H9 (cell line): ENCODE measurements at regions not wholly inside any gene's neighbourhood (a gene's known extent, or its start where the extent isn't known, plus 50 kb on each side); places are given as distances from the start of the nearest gene placed in this dataset.
A peak's percentile ranks its signal among the peaks of the same experiment; 100 is the strongest.

Experiments used
- DNase-seq: peaks from one replicate; pipeline ENCODE4 v3.0.0-alpha.2; 2017
- H2AFZ ChIP-seq: one replicate; pipeline ENCODE4 v1.6.1; 2013; ENCODE audit warnings: mild to moderate bottlenecking, low read length, control low read depth, moderate library complexity
- H2AK5ac ChIP-seq: 2 replicates; pipeline ENCODE4 v1.6.1; 2013; ENCODE audit warnings: low read length, control low read depth, mixed read lengths; ENCODE audit not compliant: insufficient read length
- H2BK120ac ChIP-seq: one replicate; pipeline ENCODE4 v1.6.1; 2013; ENCODE audit warnings: low read depth, mild to moderate bottlenecking, low read length, control low read depth, inconsistent platforms; ENCODE audit not compliant: poor library complexity, severe bottlenecking
- H2BK12ac ChIP-seq: 2 replicates; pipeline ENCODE4 v1.6.1; 2013; ENCODE audit warnings: low read length, control low read depth, mixed read lengths, low read depth; ENCODE audit not compliant: insufficient read length
- H2BK15ac ChIP-seq: 2 replicates; pipeline ENCODE4 v1.6.1; 2013; ENCODE audit warnings: low read depth, low read length, control low read depth
- H2BK20ac ChIP-seq: one replicate; pipeline ENCODE4 v1.6.1; 2013; ENCODE audit warnings: low read depth, mild to moderate bottlenecking, low read length, control low read depth, inconsistent platforms; ENCODE audit not compliant: poor library complexity, severe bottlenecking
- H2BK5ac ChIP-seq: 2 replicates; pipeline ENCODE4 v1.6.1; 2013; ENCODE audit warnings: low read length, control low read depth, mixed read lengths; ENCODE audit not compliant: insufficient read length
- H3K14ac ChIP-seq: 2 replicates; pipeline ENCODE4 v1.6.1; 2013; ENCODE audit warnings: low read length, control low read depth; ENCODE audit not compliant: insufficient read depth
- H3K18ac ChIP-seq: 2 replicates; pipeline ENCODE4 v1.6.1; 2013; ENCODE audit warnings: low read depth, mild to moderate bottlenecking, mixed read lengths, low read length, control low read depth; ENCODE audit not compliant: insufficient read length
- H3K23ac ChIP-seq: 2 replicates; pipeline ENCODE4 v1.6.1; 2013; ENCODE audit warnings: low read length, control low read depth, mixed read lengths, low read depth; ENCODE audit not compliant: insufficient read length
- H3K23me2 ChIP-seq: 2 replicates; pipeline ENCODE4 v1.6.1; 2013; ENCODE audit warnings: low read depth, mild to moderate bottlenecking, mixed read lengths, low read length, control low read depth; ENCODE audit not compliant: insufficient read length, poor library complexity, severe bottlenecking
- H3K27ac ChIP-seq: 2 replicates; pipeline ENCODE4 v1.5.1; 2013; ENCODE audit warnings: low read length, control low read depth, mixed read lengths, low read depth; ENCODE audit not compliant: insufficient read length
- H3K27me3 ChIP-seq: 2 replicates; pipeline ENCODE4 v1.6.1; 2013; ENCODE audit warnings: low read length, control low read depth, inconsistent platforms; ENCODE audit not compliant: insufficient read depth
- H3K4ac ChIP-seq: 2 replicates; pipeline ENCODE4 v1.6.1; 2013; ENCODE audit warnings: low read depth, mild to moderate bottlenecking, control low read depth, inconsistent platforms, low read length, moderate library complexity
- H3K4me1 ChIP-seq: 2 replicates; pipeline ENCODE4 v1.6.1; 2013; ENCODE audit warnings: low read length, control low read depth, inconsistent platforms; ENCODE audit not compliant: insufficient read depth
- H3K4me2 ChIP-seq: 2 replicates; pipeline ENCODE4 v1.6.1; 2013; ENCODE audit warnings: low read length, control low read depth, mixed read lengths; ENCODE audit not compliant: insufficient read length, insufficient read depth
- H3K56ac ChIP-seq: 2 replicates; pipeline ENCODE4 v1.6.1; 2013; ENCODE audit warnings: low read depth, mild to moderate bottlenecking, mixed read lengths, low read length, control low read depth; ENCODE audit not compliant: insufficient read length
- H3K79me1 ChIP-seq: 2 replicates; pipeline ENCODE4 v1.6.1; 2013; ENCODE audit warnings: low read depth, mild to moderate bottlenecking, moderate library complexity, low read length, control low read depth, inconsistent platforms; ENCODE audit not compliant: insufficient read depth, poor library complexity, severe bottlenecking
- H3K79me2 ChIP-seq: 2 replicates; pipeline ENCODE4 v1.6.1; 2013; ENCODE audit warnings: low read length, control low read depth, inconsistent platforms; ENCODE audit not compliant: insufficient read depth
- H3K9ac ChIP-seq: 2 replicates; pipeline ENCODE4 v1.6.1; 2013; ENCODE audit warnings: low read length, control low read depth, mixed read lengths; ENCODE audit not compliant: insufficient read length; ENCODE audit errors: extremely low read depth
- H3K9me3 ChIP-seq: one replicate; pipeline ENCODE4 v1.6.1; 2013; ENCODE audit warnings: low read depth, low read length, inconsistent platforms; ENCODE audit not compliant: control insufficient read depth
- H3T11ph ChIP-seq: one replicate; pipeline ENCODE4 v1.6.1; 2013; ENCODE audit warnings: mild to moderate bottlenecking, low read length, control low read depth, inconsistent platforms
- H4K20me1 ChIP-seq: one replicate; pipeline ENCODE4 v1.6.1; 2013; ENCODE audit not compliant: control insufficient read depth, insufficient read length, insufficient read depth
- H4K5ac ChIP-seq: 2 replicates; pipeline ENCODE4 v1.6.1; 2013; ENCODE audit warnings: low read depth, mild to moderate bottlenecking, mixed read lengths, low read length, control low read depth; ENCODE audit not compliant: insufficient read length
- H4K8ac ChIP-seq: replicated peaks from 2 replicates; pipeline ENCODE4 v1.6.1; 2013; ENCODE audit warnings: low read length, control low read depth, mixed read lengths, low read depth; ENCODE audit not compliant: insufficient read length
- H4K91ac ChIP-seq: 2 replicates; pipeline ENCODE4 v1.6.1; 2013; ENCODE audit warnings: low read depth, mild to moderate bottlenecking, moderate library complexity, mixed read lengths, low read length, control low read depth; ENCODE audit not compliant: insufficient read length
- H3K27ac Mint-ChIP-seq, 3 experiments: 2 replicates in 2 of 3; 3 replicates in 1 of 3; pipeline ENCODE4 v1.8.0; 2020 to 2021; ENCODE audit warnings: mixed read lengths in 3 of 3, mild to moderate bottlenecking in 1 of 3, moderate library complexity in 1 of 3
- H3K27me3 Mint-ChIP-seq: 2 replicates; pipeline ENCODE4 v1.8.0; 2021; ENCODE audit warnings: low read depth, mild to moderate bottlenecking, moderate library complexity, mixed read lengths
- H3K36me3 Mint-ChIP-seq, 3 experiments: 2 replicates in 2 of 3; 3 replicates in 1 of 3; pipeline ENCODE4 v1.8.0; 2020 to 2021; ENCODE audit warnings: low read depth in 3 of 3, mixed read lengths in 3 of 3; ENCODE audit not compliant: insufficient read depth in 1 of 3
- H3K4me1 Mint-ChIP-seq, 2 experiments: 2 replicates each; pipeline ENCODE4 v1.8.0; 2020; ENCODE audit warnings: mixed read lengths in 2 of 2
- H3K4me3 Mint-ChIP-seq, 2 experiments: 2 replicates in 1 of 2; 3 replicates in 1 of 2; pipeline ENCODE4 v1.8.0; 2020 to 2021; ENCODE audit warnings: mild to moderate bottlenecking in 2 of 2, mixed read lengths in 2 of 2, moderate library complexity in 1 of 2
- H3K9me3 Mint-ChIP-seq, 2 experiments: 2 replicates in 1 of 2; 3 replicates in 1 of 2; pipeline ENCODE4 v1.8.0; 2020; ENCODE audit warnings: mild to moderate bottlenecking in 2 of 2, mixed read lengths in 2 of 2, moderate library complexity in 1 of 2
- CTCF ChIP-seq: fragments of 200-600 bp; sonication (generic); conservative IDR thresholded peaks from 3 replicates; pipeline ENCODE4 v1.8.0; 2021; ENCODE audit warnings: antibody characterized with exemption, mild to moderate bottlenecking
- WGBS: extraction: QIAGEN DNeasy Blood & Tissue Kit; methylation state at CpG from one replicate; pipeline ENCODE4 v1.1.7; 2013; ENCODE audit warnings: missing lambda C conversion rate, low lambda C conversion rate, mixed read lengths; ENCODE audit not compliant: insufficient read length; ENCODE audit errors: extremely low coverage; 5-methylcytosine and 5-hydroxymethylcytosine counted together

- H3K4me2 ChIP-seq: no peak overlapping the region
- peaks cover 10 to 11% of the 10 kb centered on the region in 2 experiments for H3K4me1 Mint-ChIP-seq
- H3K36me3 Mint-ChIP-seq: no peaks in the 10 kb centered on the region
- H3K79me1 ChIP-seq: no peaks in the 10 kb centered on the region
- peak overlapping the region in 2 of 3 experiments; percentile 55 to 80; a peak in 4 of 7 replicates for H3K27ac Mint-ChIP-seq
- H2BK15ac ChIP-seq: no peak overlapping the region
- H3K4ac ChIP-seq: no peak overlapping the region
- H3K23me2 ChIP-seq: no peaks in the 10 kb centered on the region
- H2BK20ac ChIP-seq: no peak overlapping the region
- DNase-seq: no peak
- no peaks in the 10 kb centered on the region; the same call in 1 of the 2 replicates for H3K4me1 ChIP-seq
- H2BK120ac ChIP-seq: no peak overlapping the region
- no peak overlapping the region for H2AK5ac ChIP-seq
- H3K27me3 Mint-ChIP-seq: no peaks in the 10 kb centered on the region
- H4K20me1 ChIP-seq: no peaks in the 10 kb centered on the region
- H3K27ac ChIP-seq: no peak overlapping the region
- no peak overlapping the region for H3K56ac ChIP-seq
- no CpG with 5 or more reads among the region's 5 CpGs for WGBS
- no peak overlapping the region for H4K8ac ChIP-seq
- no peak overlapping the region for H3K18ac ChIP-seq
- H3K9me3 ChIP-seq: no peaks in the 10 kb centered on the region
- no peak overlapping the region for H3K23ac ChIP-seq
- no peak overlapping the region for H4K91ac ChIP-seq
- no peaks in the 10 kb centered on the region for H3K27me3 ChIP-seq
- H3K9me3 Mint-ChIP-seq: no peaks in the 10 kb centered on the region; a peak in 1 of 5 replicates
- H2BK5ac ChIP-seq: no peak overlapping the region
- H2AFZ ChIP-seq: no peak overlapping the region
- no peak overlapping the region for H4K5ac ChIP-seq
- no peak for TF ChIP-seq CTCF
- H2BK12ac ChIP-seq: no peak overlapping the region
- H3K9ac ChIP-seq: no peak overlapping the region
- H3K79me2 ChIP-seq: no peaks in the 10 kb centered on the region
- no peak overlapping the region for H3K14ac ChIP-seq
- H3T11ph ChIP-seq: no peak overlapping the region
- no peak overlapping the region for H3K4me3 Mint-ChIP-seq
Measured at GRCh38 chr9:11348366-11348765, 735.6 kb upstream of the PTPRD start.
